Astrocyte (in vitro differentiated cells and primary cell): ENCODE measurements at regions not wholly inside any gene's neighbourhood (a gene's known extent, or its start where the extent isn't known, plus 50 kb on each side); places are given as distances from the start of the nearest gene placed in this dataset.

ENCODE experiments used
- DNase-seq: peaks from one replicate; pipeline ENCODE4 v3.0.0-alpha.2; 2010; ENCODE audit warnings: low read depth
- FAIRE-seq: peaks from 2 replicates; lab custom pipeline; 2011; peaks lifted over from hg19 to GRCh38; lab: Jason Lieb, UNC
- H2AFZ ChIP-seq: 2 replicates; pipeline ENCODE4 v1.6.0; 2012; ENCODE audit warnings: low read depth, low read length, inconsistent platforms
- H3K27ac ChIP-seq: 2 replicates; pipeline ENCODE4 v1.5.1; 2011; ENCODE audit warnings: low read depth, low read length, inconsistent platforms
- H3K27me3 ChIP-seq: 2 replicates; pipeline ENCODE4 v1.6.0; 2011; ENCODE audit warnings: low read length, inconsistent platforms; ENCODE audit not compliant: insufficient read depth
- H3K36me3 ChIP-seq: 2 replicates; pipeline ENCODE4 v1.5.1; 2011; ENCODE audit warnings: low read length, inconsistent platforms; ENCODE audit not compliant: insufficient read depth
- H3K4me1 ChIP-seq: 2 replicates; pipeline ENCODE4 v1.5.1; 2011; ENCODE audit warnings: low read length, inconsistent platforms; ENCODE audit not compliant: insufficient read depth
- H3K4me2 ChIP-seq: 2 replicates; pipeline ENCODE4 v1.6.0; 2012; ENCODE audit warnings: low read length, inconsistent platforms
- H3K4me3 ChIP-seq: 2 replicates; pipeline ENCODE4 v1.5.1; 2011; ENCODE audit warnings: low read depth, mild to moderate bottlenecking, low read length, inconsistent platforms; ENCODE audit not compliant: insufficient read depth
- H3K79me2 ChIP-seq: 2 replicates; pipeline ENCODE4 v1.6.0; 2012; ENCODE audit warnings: mild to moderate bottlenecking, low read length, inconsistent platforms; ENCODE audit not compliant: insufficient read depth
- H3K9ac ChIP-seq: 2 replicates; pipeline ENCODE4 v1.6.0; 2012; ENCODE audit warnings: mild to moderate bottlenecking, low read length, inconsistent platforms
- H3K9me3 ChIP-seq: 2 replicates; pipeline ENCODE4 v1.5.1; 2012; ENCODE audit warnings: low read depth, mild to moderate bottlenecking, low read length, inconsistent platforms; ENCODE audit not compliant: insufficient read depth
- H4K20me1 ChIP-seq: 2 replicates; pipeline ENCODE4 v1.6.0; 2012; ENCODE audit warnings: low read length, inconsistent platforms; ENCODE audit not compliant: insufficient read depth
- H3K27ac Mint-ChIP-seq: one replicate; pipeline ENCODE4 v1.8.0; 2021; ENCODE audit warnings: mild to moderate bottlenecking, mixed read lengths; ENCODE audit not compliant: unreplicated experiment
- H3K27me3 Mint-ChIP-seq: one replicate; pipeline ENCODE4 v1.8.0; 2021; ENCODE audit warnings: low read depth, mixed read lengths; ENCODE audit not compliant: unreplicated experiment
- H3K36me3 Mint-ChIP-seq: one replicate; pipeline ENCODE4 v1.8.0; 2021; ENCODE audit warnings: low read depth, mixed read lengths; ENCODE audit not compliant: unreplicated experiment
- H3K4me1 Mint-ChIP-seq: one replicate; pipeline ENCODE4 v1.8.0; 2021; ENCODE audit warnings: low read depth, mixed read lengths; ENCODE audit not compliant: unreplicated experiment
- H3K4me3 Mint-ChIP-seq: one replicate; pipeline ENCODE4 v1.8.0; 2021; ENCODE audit warnings: mild to moderate bottlenecking, moderate library complexity, mixed read lengths; ENCODE audit not compliant: unreplicated experiment
- H3K9me3 Mint-ChIP-seq: one replicate; pipeline ENCODE4 v1.8.0; 2021; ENCODE audit warnings: mild to moderate bottlenecking, mixed read lengths; ENCODE audit not compliant: unreplicated experiment
- EZH2 ChIP-seq: IDR thresholded peaks from 2 replicates; pipeline ENCODE4 v1.6.1; 2012; ENCODE audit warnings: mild to moderate bottlenecking, low read length, inconsistent platforms; ENCODE audit not compliant: insufficient read depth
- TF ChIP-seq, protein P1 (sequence below): IDR thresholded peaks from 2 replicates; pipeline ENCODE4 v1.5.1; 2011; ENCODE audit warnings: low read depth, mild to moderate bottlenecking, inconsistent platforms, low read length, moderate library complexity; ENCODE audit not compliant: insufficient read depth

DNA sequence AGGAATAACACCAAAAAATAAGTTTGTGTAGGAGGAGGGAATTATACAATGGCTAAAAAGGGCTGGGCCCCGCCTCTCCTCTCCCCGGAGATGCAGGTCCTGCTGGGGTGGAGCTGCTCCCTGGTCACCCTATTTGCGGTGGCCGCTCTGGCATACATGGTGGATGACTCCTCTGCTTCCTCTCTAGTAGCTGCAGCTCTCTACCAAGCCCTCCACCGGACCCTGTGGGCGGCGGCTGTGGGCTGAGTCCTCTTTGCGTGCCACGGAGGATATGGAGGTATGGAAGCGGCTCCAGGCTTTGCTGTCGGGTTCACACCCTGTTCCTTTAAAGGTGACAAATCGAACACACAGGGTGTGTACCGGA is 77.1 kb upstream of the SEC11C start:
- no peak for FAIRE-seq
- no peaks in the 10 kb centered on the region for H3K9me3 Mint-ChIP-seq
- Histone ChIP-seq H3K27ac (no peak overlapping the region), H3K9ac (no peak overlapping the region), H4K20me1 (no peaks in the 10 kb centered on the region), H3K4me2 (no peak overlapping the region), H3K36me3 (no peaks in the 10 kb centered on the region), H3K4me1 (no peaks in the 10 kb centered on the region), H2AFZ (no peak overlapping the region), H3K4me3 (no peak overlapping the region), H3K79me2 (no peaks in the 10 kb centered on the region), H3K27me3 (no peaks in the 10 kb centered on the region), H3K9me3 (no peaks in the 10 kb centered on the region)
- no peak overlapping the region for H3K4me3 Mint-ChIP-seq
- no peaks in the 10 kb centered on the region for H3K36me3 Mint-ChIP-seq
- peaks cover 11% of the 10 kb centered on the region for H3K27me3 Mint-ChIP-seq
- peaks cover 8% of the 10 kb centered on the region for H3K4me1 Mint-ChIP-seq
- TF ChIP-seq EZH2, result no peak
- TF ChIP-seq, protein P1, sequence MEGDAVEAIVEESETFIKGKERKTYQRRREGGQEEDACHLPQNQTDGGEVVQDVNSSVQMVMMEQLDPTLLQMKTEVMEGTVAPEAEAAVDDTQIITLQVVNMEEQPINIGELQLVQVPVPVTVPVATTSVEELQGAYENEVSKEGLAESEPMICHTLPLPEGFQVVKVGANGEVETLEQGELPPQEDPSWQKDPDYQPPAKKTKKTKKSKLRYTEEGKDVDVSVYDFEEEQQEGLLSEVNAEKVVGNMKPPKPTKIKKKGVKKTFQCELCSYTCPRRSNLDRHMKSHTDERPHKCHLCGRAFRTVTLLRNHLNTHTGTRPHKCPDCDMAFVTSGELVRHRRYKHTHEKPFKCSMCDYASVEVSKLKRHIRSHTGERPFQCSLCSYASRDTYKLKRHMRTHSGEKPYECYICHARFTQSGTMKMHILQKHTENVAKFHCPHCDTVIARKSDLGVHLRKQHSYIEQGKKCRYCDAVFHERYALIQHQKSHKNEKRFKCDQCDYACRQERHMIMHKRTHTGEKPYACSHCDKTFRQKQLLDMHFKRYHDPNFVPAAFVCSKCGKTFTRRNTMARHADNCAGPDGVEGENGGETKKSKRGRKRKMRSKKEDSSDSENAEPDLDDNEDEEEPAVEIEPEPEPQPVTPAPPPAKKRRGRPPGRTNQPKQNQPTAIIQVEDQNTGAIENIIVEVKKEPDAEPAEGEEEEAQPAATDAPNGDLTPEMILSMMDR, result no peak
- no peak for DNase-seq
- no peak overlapping the region for H3K27ac Mint-ChIP-seq

DNA sequence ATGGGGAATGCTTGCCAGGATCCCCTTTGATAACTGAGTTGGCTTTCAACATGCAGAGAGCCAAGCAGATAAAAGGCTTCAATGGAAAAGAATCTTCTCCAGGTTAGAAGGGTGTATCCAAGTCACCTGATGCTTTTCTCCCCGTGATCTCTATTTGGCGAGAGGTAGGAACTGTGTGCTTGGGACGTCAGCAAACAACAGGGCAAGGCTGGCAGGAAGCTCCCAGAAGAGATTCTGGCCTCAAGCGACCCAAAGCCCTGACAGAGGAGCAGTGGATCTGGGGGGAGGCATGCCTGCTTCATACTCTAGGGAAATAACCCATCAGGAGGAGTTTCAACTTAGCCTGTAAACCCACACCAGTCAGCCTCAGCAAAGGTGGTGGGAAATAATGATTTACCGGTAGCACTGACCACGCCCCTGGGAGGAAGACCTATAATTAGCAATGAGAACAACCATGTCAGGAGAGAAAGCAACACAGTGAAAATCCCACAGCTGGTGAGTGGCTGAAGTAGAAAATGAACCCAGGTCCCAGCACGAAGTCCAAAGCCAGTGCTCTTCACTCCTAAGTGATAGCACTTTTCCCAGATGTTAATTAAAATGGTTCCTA is 76.3 kb upstream of the SEC11C start:
- H3K79me2 ChIP-seq, result no peaks in the 10 kb centered on the region
- DNase-seq (no peak), FAIRE-seq (no peak)
- H3K9me3 ChIP-seq, result no peaks in the 10 kb centered on the region
- H3K4me1 ChIP-seq, result no peaks in the 10 kb centered on the region
- H3K36me3 ChIP-seq, result no peaks in the 10 kb centered on the region
- H3K4me3 ChIP-seq, result no peak overlapping the region
- H3K27ac ChIP-seq, result no peak overlapping the region
- Mint-ChIP-seq H3K9me3 (no peaks in the 10 kb centered on the region), H3K4me1 (peaks cover 8% of the 10 kb centered on the region), H3K27me3 (peaks cover 11% of the 10 kb centered on the region), H3K36me3 (no peaks in the 10 kb centered on the region), H3K4me3 (no peak overlapping the region), H3K27ac (no peak overlapping the region)
- H3K9ac ChIP-seq, result no peak overlapping the region
- H3K4me2 ChIP-seq, result no peak overlapping the region
- no peak overlapping the region for H2AFZ ChIP-seq
- no peaks in the 10 kb centered on the region for H3K27me3 ChIP-seq
- no peaks in the 10 kb centered on the region for H4K20me1 ChIP-seq
- TF ChIP-seq EZH2, result no peak
- TF ChIP-seq, protein P1, result no peak

DNA sequence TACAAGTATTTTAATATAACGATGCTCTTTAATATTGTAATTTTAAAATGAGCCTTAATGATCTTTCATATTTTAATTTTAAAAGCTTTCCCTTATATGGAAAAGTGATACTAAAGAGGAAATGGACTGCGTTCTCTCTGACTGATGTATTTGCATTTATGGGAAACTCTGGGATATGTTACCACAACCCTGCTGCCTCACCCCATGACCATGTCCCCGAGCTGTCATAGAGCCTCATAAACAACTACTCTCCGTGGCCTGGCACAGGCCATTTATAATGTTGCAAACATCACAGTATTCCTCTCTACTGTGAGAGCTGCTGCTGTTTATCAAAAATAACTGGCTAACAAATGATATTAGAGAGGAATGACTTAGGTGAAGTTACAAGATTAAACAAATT is 75.8 kb upstream of the SEC11C start:
- TF ChIP-seq, protein P1, result no peak
- no peak for TF ChIP-seq EZH2

More for the DNA sequence above, 75.8 kb upstream of the SEC11C start:
- Histone ChIP-seq H3K4me3 (no peak overlapping the region), H3K4me2 (no peak overlapping the region), H3K79me2 (no peaks in the 10 kb centered on the region), H3K9me3 (no peaks in the 10 kb centered on the region), H3K4me1 (no peaks in the 10 kb centered on the region), H3K27ac (no peak overlapping the region), H3K9ac (no peak overlapping the region), H2AFZ (no peak overlapping the region), H4K20me1 (no peaks in the 10 kb centered on the region), H3K27me3 (no peaks in the 10 kb centered on the region), H3K36me3 (no peaks in the 10 kb centered on the region)
- Mint-ChIP-seq H3K9me3 (no peaks in the 10 kb centered on the region), H3K27ac (no peak overlapping the region), H3K4me1 (peaks cover 8% of the 10 kb centered on the region), H3K27me3 (peaks cover 10% of the 10 kb centered on the region), H3K4me3 (no peak overlapping the region), H3K36me3 (no peaks in the 10 kb centered on the region)
- FAIRE-seq, result no peak
- DNase-seq, result no peak
